GM12878 (cell line): ENCODE measurements at regions not wholly inside any gene's neighbourhood (a gene's known extent, or its start where the extent isn't known, plus 50 kb on each side); places are given as distances from the start of the nearest gene placed in this dataset.

Experiments used
- ATAC-seq: fragments of 200-7000 bp; cut with Tn5 transposase; 3 replicates; pipeline ENCODE4 v1.9.1; 2020; ENCODE audit warnings: mild to moderate bottlenecking, moderate library complexity
- BruUV-seq: library from RNA; stranded (reverse); fragments of 400-500 nt; replicated peaks from 2 replicates; lab custom pipeline; 2021; lab: Mats Ljungman, UMichigan
- CTCF ChIA-PET: fragments of 300-600 bp; sonication (Branson Sonifier 250); formaldehyde crosslinking; extraction: SDS; loops from one replicate; lab custom pipeline; 2021; ENCODE audit warnings: inconsistent platforms; lab: Yijun Ruan, JAX
- POLR2A ChIA-PET: fragments of 350-600 bp; formaldehyde crosslinking; extraction: SDS; loops from one replicate; lab custom pipeline; 2021; ENCODE audit warnings: inconsistent platforms; lab: Charles Lee
- RAD21 ChIA-PET: fragments of 300-600 bp; sonication (Branson Sonifier 250); formaldehyde crosslinking; loops from one replicate; lab custom pipeline; 2023; ENCODE audit warnings: antibody characterized with exemption; ENCODE audit not compliant: unreplicated experiment; lab: Charles Lee
- SMC1A ChIA-PET: fragments of 300-600 bp; sonication (Branson Sonifier 250); formaldehyde crosslinking; loops from one replicate; lab custom pipeline; 2023; ENCODE audit not compliant: unreplicated experiment, uncharacterized antibody; lab: Charles Lee
- DNase-seq: peaks from one replicate; pipeline ENCODE4 v3.0.0-alpha.2; 2011; ENCODE audit warnings: low read depth, low spot score
- FAIRE-seq: peaks from 3 replicates; lab custom pipeline; 2011; peaks lifted over from hg19 to GRCh38; lab: Jason Lieb, UNC
- H2AFZ ChIP-seq: 2 replicates; pipeline ENCODE4 v1.6.0; 2011; ENCODE audit warnings: low read depth, low read length, control low read depth; ENCODE audit not compliant: control insufficient read depth
- H3K27ac ChIP-seq: 2 replicates; pipeline ENCODE4 v1.5.1; 2011; ENCODE audit warnings: control low read depth; ENCODE audit not compliant: control insufficient read depth, insufficient read depth
- H3K27me3 ChIP-seq, 2 experiments: replicated peaks in 1 of 2; 2 replicates each; pipeline versions ENCODE4 v1.6.0 to v1.6.1; 2011; ENCODE audit warnings: low read length in 1 of 2; ENCODE audit not compliant: control insufficient read depth in 2 of 2, insufficient read depth in 2 of 2
- H3K36me3 ChIP-seq, 2 experiments: 2 replicates each; pipeline ENCODE4 v1.5.1; 2011; ENCODE audit warnings: low read length in 1 of 2; ENCODE audit not compliant: control insufficient read depth in 2 of 2, insufficient read depth in 2 of 2
- H3K4me1 ChIP-seq: 2 replicates; pipeline ENCODE4 v1.6.1; 2011; ENCODE audit warnings: mild to moderate bottlenecking, low read length, moderate library complexity, mixed read lengths; ENCODE audit not compliant: control insufficient read depth, insufficient read depth
- H3K4me2 ChIP-seq: 2 replicates; pipeline ENCODE4 v1.6.0; 2011; ENCODE audit warnings: control low read depth; ENCODE audit not compliant: control insufficient read depth, insufficient read depth
- H3K4me3 ChIP-seq: fragments of 200-600 bp; sonication (generic); 2 replicates; pipeline ENCODE4 v1.5.1; 2016
- H3K79me2 ChIP-seq: 2 replicates; pipeline ENCODE4 v1.6.0; 2011; ENCODE audit warnings: low read length; ENCODE audit not compliant: control insufficient read depth, insufficient read depth
- H3K9ac ChIP-seq: 2 replicates; pipeline ENCODE4 v1.8.0; 2011; ENCODE audit warnings: low read length, control low read depth, mixed read lengths; ENCODE audit not compliant: control insufficient read depth, insufficient read depth
- H3K9me3 ChIP-seq: replicated peaks from 3 replicates; pipeline ENCODE4 v1.5.1; 2011; ENCODE audit warnings: mild to moderate bottlenecking, low read length; ENCODE audit not compliant: control insufficient read depth, insufficient read depth
- H4K20me1 ChIP-seq: 2 replicates; pipeline ENCODE4 v1.6.0; 2011; ENCODE audit not compliant: control insufficient read depth, insufficient read depth
- FOXM1 ChIP-seq: IDR thresholded peaks from 2 replicates; pipeline ENCODE4 v1.6.1; 2012; ENCODE audit warnings: low read depth, mild to moderate bottlenecking, inconsistent platforms, low read length, moderate library complexity
- MTA2 ChIP-seq: fragments of 450-650 bp; IDR thresholded peaks from 2 replicates; pipeline ENCODE4 v1.6.1; 2016; ENCODE audit warnings: low read depth, mild to moderate bottlenecking, moderate library complexity
- MXI1 ChIP-seq: fragments of 150-350 bp; IDR thresholded peaks from 2 replicates; pipeline ENCODE4 v1.6.1; 2011; ENCODE audit warnings: low read depth, mild to moderate bottlenecking, inconsistent platforms, low read length, improper control_type of control experiment
- NFIC ChIP-seq: IDR thresholded peaks from 2 replicates; pipeline ENCODE4 v1.6.1; 2012; ENCODE audit warnings: low read depth, mild to moderate bottlenecking, inconsistent platforms, low read length, moderate library complexity
- SMAD1 ChIP-seq: fragments of 450-650 bp; IDR thresholded peaks from 2 replicates; pipeline ENCODE4 v1.6.1; 2018; ENCODE audit warnings: mild to moderate bottlenecking, low read depth; ENCODE audit not compliant: partially characterized antibody
- SPI1 ChIP-seq: IDR thresholded peaks from 2 replicates; pipeline ENCODE4 v1.6.1; 2011; ENCODE audit warnings: low read depth, mild to moderate bottlenecking, low read length, moderate library complexity, borderline replicate concordance; ENCODE audit not compliant: insufficient read depth
- ZSCAN29 ChIP-seq: fragments of 450-650 bp; IDR thresholded peaks from 2 replicates; pipeline ENCODE4 v1.6.1; 2017; ENCODE audit warnings: mild to moderate bottlenecking, moderate library complexity
- WGBS: methylation state at CpG from one replicate; pipeline ENCODE4 v1.1.6; 2016; ENCODE audit warnings: low lambda C conversion rate; ENCODE audit not compliant: insufficient replicate concordance, insufficient coverage; ENCODE audit errors: missing lambda C conversion rate; 5-methylcytosine and 5-hydroxymethylcytosine counted together
- in situ Hi-C: fragments of 300-500 bp; cut with MboI; formaldehyde crosslinking; loops from 9 replicates; pipeline ENCODE4 v1.14.3; 2018; ENCODE audit warnings: mixed read lengths
- intact Hi-C: fragments of 100-400 bp; cut with micrococcal nuclease; formaldehyde crosslinking; loops from one replicate; pipeline ENCODE4 v1.14.2; 2022; ENCODE audit not compliant: unreplicated experiment
- TF ChIP-seq, protein P1 (sequence below): IDR thresholded peaks from 2 replicates; pipeline ENCODE4 v1.6.1; 2012; ENCODE audit warnings: mild to moderate bottlenecking, low read depth, low read length

DNA sequence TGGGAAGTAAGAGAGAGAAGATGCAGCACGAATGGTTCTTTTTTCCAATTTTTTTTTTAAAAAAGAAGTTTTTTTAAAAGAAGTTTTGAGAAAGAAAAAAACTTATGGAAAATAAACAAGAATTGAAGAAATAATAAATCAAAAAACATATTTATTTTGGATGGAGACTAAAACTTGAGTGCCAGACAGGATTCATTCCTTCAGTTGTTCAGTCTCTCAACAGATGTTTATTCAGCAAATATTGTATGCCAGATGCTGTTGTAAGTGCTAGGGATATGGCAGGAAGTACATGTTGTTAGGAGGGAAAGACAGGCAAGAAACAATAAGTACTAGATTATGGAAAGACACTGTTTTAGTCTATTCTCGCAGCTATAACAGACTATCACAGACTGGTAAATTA, 750.7 kb upstream of the PHF14 start (continued):
- TF ChIP-seq, protein P1, sequence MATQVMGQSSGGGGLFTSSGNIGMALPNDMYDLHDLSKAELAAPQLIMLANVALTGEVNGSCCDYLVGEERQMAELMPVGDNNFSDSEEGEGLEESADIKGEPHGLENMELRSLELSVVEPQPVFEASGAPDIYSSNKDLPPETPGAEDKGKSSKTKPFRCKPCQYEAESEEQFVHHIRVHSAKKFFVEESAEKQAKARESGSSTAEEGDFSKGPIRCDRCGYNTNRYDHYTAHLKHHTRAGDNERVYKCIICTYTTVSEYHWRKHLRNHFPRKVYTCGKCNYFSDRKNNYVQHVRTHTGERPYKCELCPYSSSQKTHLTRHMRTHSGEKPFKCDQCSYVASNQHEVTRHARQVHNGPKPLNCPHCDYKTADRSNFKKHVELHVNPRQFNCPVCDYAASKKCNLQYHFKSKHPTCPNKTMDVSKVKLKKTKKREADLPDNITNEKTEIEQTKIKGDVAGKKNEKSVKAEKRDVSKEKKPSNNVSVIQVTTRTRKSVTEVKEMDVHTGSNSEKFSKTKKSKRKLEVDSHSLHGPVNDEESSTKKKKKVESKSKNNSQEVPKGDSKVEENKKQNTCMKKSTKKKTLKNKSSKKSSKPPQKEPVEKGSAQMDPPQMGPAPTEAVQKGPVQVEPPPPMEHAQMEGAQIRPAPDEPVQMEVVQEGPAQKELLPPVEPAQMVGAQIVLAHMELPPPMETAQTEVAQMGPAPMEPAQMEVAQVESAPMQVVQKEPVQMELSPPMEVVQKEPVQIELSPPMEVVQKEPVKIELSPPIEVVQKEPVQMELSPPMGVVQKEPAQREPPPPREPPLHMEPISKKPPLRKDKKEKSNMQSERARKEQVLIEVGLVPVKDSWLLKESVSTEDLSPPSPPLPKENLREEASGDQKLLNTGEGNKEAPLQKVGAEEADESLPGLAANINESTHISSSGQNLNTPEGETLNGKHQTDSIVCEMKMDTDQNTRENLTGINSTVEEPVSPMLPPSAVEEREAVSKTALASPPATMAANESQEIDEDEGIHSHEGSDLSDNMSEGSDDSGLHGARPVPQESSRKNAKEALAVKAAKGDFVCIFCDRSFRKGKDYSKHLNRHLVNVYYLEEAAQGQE = no peak
- TF ChIP-seq SMAD1 = no peak
- no peak for TF ChIP-seq NFIC
- no peak for TF ChIP-seq MTA2

DNA sequence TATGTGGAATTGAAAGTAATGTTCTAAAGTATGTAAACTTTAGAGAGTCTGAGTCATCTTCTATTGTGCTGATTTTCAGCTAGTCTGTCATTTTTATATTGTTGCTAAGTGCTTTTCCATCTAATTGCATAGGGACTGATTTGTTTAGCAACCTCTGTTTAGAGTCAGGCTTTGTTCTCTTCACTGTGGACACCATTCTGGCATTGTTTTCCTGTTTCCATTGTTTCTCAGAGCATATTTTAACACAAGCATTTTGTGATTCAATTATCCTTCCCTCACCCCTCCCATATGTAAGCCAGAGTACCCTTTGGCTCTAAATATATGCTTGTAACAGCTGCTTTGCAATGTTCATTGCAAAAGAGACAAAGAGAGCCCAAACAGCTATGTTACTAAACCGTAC, 748.4 kb upstream of the PHF14 start:
- H3K4me1 ChIP-seq = no peaks in the 10 kb centered on the region
- FAIRE-seq (no peak), ATAC-seq (no peak), DNase-seq (no peak)
- no peak overlapping the region for H2AFZ ChIP-seq
- H3K36me3 ChIP-seq = no peaks in the 10 kb centered on the region
- no peak overlapping the region for H3K9ac ChIP-seq
- SMC1A ChIA-PET = no interaction called here
- H3K79me2 ChIP-seq = no peaks in the 10 kb centered on the region
- no peak for TF ChIP-seq ZSCAN29
- no peak for TF ChIP-seq MXI1
- no peak for TF ChIP-seq SPI1
- no peak for TF ChIP-seq FOXM1
- BruUV-seq = no TSS peak
- RAD21 ChIA-PET = no interaction called here
- H3K4me2 ChIP-seq = no peak overlapping the region
- no peaks in the 10 kb centered on the region for H4K20me1 ChIP-seq
- no peaks in the 10 kb centered on the region for H3K27me3 ChIP-seq
- no peaks in the 10 kb centered on the region for H3K9me3 ChIP-seq
- no peak overlapping the region for H3K4me3 ChIP-seq
- intact Hi-C loops (no loop called here), in situ Hi-C loops (no loop called here)
- H3K27ac ChIP-seq = no peak overlapping the region
- 0% methylated on average over 1 of the region's 1 CpG for WGBS
- POLR2A ChIA-PET = no interaction called here
- CTCF ChIA-PET = no interaction called here
